GM19099 (cell line): ENCODE measurements at regions not wholly inside any gene's neighbourhood (a gene's known extent, or its start where the extent isn't known, plus 50 kb on each side); places are given as distances from the start of the nearest gene placed in this dataset.

Experiments used
- POLR2A ChIP-seq: IDR thresholded peaks from 3 replicates; pipeline ENCODE4 v1.6.1; 2011; ENCODE audit warnings: low read depth; ENCODE audit not compliant: insufficient read length; ENCODE audit errors: extremely low read depth

- no peak for TF ChIP-seq POLR2A
These were observed 184.9 kb upstream of the RAB6C start for GRCh38 chr2:129794540-129794939.

- TF ChIP-seq POLR2A: no peak
These were observed 183.2 kb upstream of the RAB6C start for GRCh38 chr2:129796225-129796624.

- no peak for TF ChIP-seq POLR2A
These were observed 182.5 kb upstream of the RAB6C start for GRCh38 chr2:129796801-129797488.

- TF ChIP-seq POLR2A: no peak
These were observed 181.8 kb upstream of the RAB6C start for GRCh38 chr2:129797489-129798300.

GRCh38 chr2:129798301-129798581 lies 181.2 kb upstream of the RAB6C start:
- no peak for TF ChIP-seq POLR2A

- TF ChIP-seq POLR2A: no peak
These were observed 180.8 kb upstream of the RAB6C start for GRCh38 chr2:129798626-129799025.

GRCh38 chr2:129799036-129799958 lies 180.2 kb upstream of the RAB6C start:
- no peak for TF ChIP-seq POLR2A

GRCh38 chr2:129800285-129800684 lies 179.2 kb upstream of the RAB6C start:
- TF ChIP-seq POLR2A: no peak

- no peak for TF ChIP-seq POLR2A
These were observed 178.8 kb upstream of the RAB6C start for GRCh38 chr2:129800686-129801085.

- no peak for TF ChIP-seq POLR2A
These were observed 177.9 kb upstream of the RAB6C start for GRCh38 chr2:129801575-129801974.

GRCh38 chr2:129802290-129802689 lies 177.2 kb upstream of the RAB6C start:
- no peak for TF ChIP-seq POLR2A

GRCh38 chr2:129803032-129803431 lies 176.4 kb upstream of the RAB6C start:
- TF ChIP-seq POLR2A: no peak

- TF ChIP-seq POLR2A: no peak
These were observed 175.6 kb upstream of the RAB6C start for GRCh38 chr2:129803871-129804270.

- TF ChIP-seq POLR2A: no peak
These were observed 173.6 kb upstream of the RAB6C start for GRCh38 chr2:129805899-129806298.

- no peak for TF ChIP-seq POLR2A
These were observed 173.1 kb upstream of the RAB6C start for GRCh38 chr2:129806317-129806716.
